T-helper 1 cell (primary cell): ENCODE measurements at regions not wholly inside any gene's neighbourhood (a gene's known extent, or its start where the extent isn't known, plus 50 kb on each side); places are given as distances from the start of the nearest gene placed in this dataset.

Experiments
- DNase-seq, 5 donors: peaks; one replicate each; pipeline ENCODE4 v3.0.0-alpha.2; 2012 to 2020

- DNase-seq: no peak
Measured at GRCh38 chr13:109976206-109976997, 190.0 kb upstream of the IRS2 start.

- no peak for DNase-seq
Measured at GRCh38 chr13:109974354-109974753, 188.0 kb upstream of the IRS2 start.

- no peak for DNase-seq
Measured at GRCh38 chr13:109973279-109973678, 186.9 kb upstream of the IRS2 start.

GRCh38 chr13:109971456-109972090, 185.2 kb upstream of the IRS2 start:
- DNase-seq: no peak

- no peak for DNase-seq
Measured at GRCh38 chr13:109971006-109971405, 184.6 kb upstream of the IRS2 start.

GRCh38 chr13:109968876-109969577, 182.6 kb upstream of the IRS2 start:
- DNase-seq: no peak

GRCh38 chr13:109963960-109964563, 177.7 kb upstream of the IRS2 start:
- DNase-seq: no peak

GRCh38 chr13:109963384-109963783, 177.0 kb upstream of the IRS2 start:
- no peak for DNase-seq

GRCh38 chr13:109959903-109960302, 173.5 kb upstream of the IRS2 start:
- DNase-seq: no peak

GRCh38 chr13:109957875-109958274, 171.5 kb upstream of the IRS2 start:
- DNase-seq: no peak

GRCh38 chr13:109955598-109955997, 169.2 kb upstream of the IRS2 start:
- no peak for DNase-seq

- DNase-seq: no peak
Measured at GRCh38 chr13:109954441-109954840, 168.1 kb upstream of the IRS2 start.

GRCh38 chr13:109951491-109951890, 165.1 kb upstream of the IRS2 start:
- no peak for DNase-seq

- DNase-seq: no peak
Measured at GRCh38 chr13:109949397-109949796, 163.0 kb upstream of the IRS2 start.

- no peak for DNase-seq
Measured at GRCh38 chr13:109947006-109947405, 160.6 kb upstream of the IRS2 start.

- no peak for DNase-seq
Measured at GRCh38 chr13:109945206-109945960, 159.0 kb upstream of the IRS2 start.

- DNase-seq: no peak
Measured at GRCh38 chr13:109941951-109942350, 155.6 kb upstream of the IRS2 start.

- no peak for DNase-seq
Measured at GRCh38 chr13:109941221-109941620, 154.8 kb upstream of the IRS2 start.

GRCh38 chr13:109940637-109941036, 154.3 kb upstream of the IRS2 start:
- DNase-seq: no peak

GRCh38 chr13:109939838-109940237, 153.5 kb upstream of the IRS2 start:
- DNase-seq: no peak

- no peak for DNase-seq
Measured at GRCh38 chr13:109939180-109939579, 152.8 kb upstream of the IRS2 start.

GRCh38 chr13:109938255-109938936, 152.0 kb upstream of the IRS2 start:
- DNase-seq: no peak
